GM20431 (cell line): ENCODE measurements at regions not wholly inside any gene's neighbourhood (a gene's known extent, or its start where the extent isn't known, plus 50 kb on each side); places are given as distances from the start of the nearest gene placed in this dataset.
"Not testable (repeated sequence)": the region's sequence is repeated elsewhere in the genome, so short reads cannot be mapped to it uniquely, and the experiment has no call there.

Source experiments
- in situ Hi-C: fragments of 300-500 bp; cut with MseI, MboI; formaldehyde crosslinking; loops from one replicate; pipeline ENCODE4 v1.15.0; 2020; ENCODE audit warnings: low sequenced_read_pairs; ENCODE audit not compliant: unreplicated experiment

DNA sequence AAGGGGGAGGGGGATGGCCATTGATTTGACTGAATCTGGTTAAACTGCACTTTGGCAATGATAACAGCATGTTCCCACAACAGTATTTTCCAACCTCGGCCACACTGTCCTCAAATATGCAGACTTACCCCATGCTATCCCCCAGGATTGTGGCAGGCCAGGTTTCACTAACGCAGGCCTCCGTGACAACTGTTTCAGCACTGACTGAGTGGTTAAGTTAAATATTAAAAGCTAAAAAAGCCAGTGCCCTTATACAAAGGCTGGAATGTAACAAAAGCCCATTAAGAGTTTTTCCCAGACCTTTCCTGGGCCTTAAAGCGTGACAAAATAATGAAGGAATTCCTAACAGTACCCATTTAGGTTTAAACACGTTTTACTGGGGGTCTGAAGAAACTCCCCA lies 202.9 kb downstream of the USP25 start:
- in situ Hi-C loops: no loop called here

DNA sequence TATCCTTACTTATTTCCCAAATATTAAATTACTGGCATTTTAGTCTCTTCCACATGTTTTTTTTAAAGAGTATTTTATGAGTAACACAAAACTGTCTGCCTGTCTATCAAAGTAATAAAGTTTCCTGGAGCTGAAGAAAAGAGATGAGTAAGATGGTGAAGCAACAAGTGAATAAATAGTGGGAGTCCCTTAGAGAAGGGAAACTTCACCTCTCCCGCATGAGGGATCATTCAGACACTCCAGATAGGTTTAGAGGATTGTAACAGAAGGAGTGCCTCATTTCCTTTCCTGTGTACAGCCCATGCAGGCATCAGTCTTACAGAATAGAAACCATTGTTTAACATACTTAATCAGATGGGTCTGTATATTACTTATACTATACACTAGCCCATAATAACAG lies 205.7 kb downstream of the USP25 start:
- in situ Hi-C loops: no loop called here

DNA sequence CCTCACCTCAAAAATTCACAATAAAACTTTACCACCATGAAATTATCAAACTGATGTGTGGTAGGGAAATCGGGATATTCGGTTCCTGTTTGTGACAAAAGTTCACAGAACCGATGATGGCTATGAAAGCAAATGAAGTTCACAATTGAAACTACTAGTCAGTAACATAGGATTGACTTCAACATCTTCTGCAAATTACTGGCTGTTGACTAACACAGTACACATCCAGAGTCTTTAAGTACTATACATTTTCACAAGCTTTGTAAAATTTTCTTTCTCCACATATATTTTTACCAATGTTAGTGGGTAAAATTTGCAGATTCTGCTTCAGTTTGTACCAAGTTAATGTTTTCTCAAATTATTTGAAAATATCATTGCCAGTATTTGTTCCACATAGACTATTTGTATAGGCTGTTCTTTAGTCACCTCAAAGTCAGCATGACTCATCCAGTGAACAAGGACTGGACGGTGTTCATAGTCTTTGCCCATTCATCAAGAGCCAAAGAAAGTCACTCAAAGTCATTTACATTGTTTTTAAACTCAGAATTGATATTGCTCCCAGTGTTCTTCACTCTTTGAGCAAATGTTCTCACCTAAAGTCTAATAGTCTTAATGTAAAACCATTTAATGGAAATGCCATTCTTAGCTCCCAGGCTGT lies 213.4 kb downstream of the USP25 start:
- in situ Hi-C loops: no loop called here

DNA sequence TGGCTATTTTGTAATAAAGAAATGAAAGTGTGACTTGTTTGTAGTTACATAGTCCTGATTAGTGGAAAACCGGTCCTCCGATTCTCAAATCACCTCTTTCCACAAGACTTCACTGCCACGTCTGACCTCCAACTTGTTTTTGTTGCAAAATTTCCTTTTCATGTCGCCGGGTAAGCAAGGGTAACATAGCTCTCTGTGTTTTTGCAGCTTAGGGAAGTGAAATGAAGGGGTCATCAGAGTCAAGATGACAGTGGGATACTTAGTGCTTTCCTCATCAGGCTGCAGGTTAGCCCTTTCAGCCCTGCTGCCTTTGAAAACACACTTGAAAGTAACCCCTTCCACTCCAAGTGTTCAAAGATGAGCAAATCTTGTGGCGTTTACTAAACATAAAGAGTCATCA lies 217.9 kb downstream of the USP25 start:
- in situ Hi-C loops: no loop called here

DNA sequence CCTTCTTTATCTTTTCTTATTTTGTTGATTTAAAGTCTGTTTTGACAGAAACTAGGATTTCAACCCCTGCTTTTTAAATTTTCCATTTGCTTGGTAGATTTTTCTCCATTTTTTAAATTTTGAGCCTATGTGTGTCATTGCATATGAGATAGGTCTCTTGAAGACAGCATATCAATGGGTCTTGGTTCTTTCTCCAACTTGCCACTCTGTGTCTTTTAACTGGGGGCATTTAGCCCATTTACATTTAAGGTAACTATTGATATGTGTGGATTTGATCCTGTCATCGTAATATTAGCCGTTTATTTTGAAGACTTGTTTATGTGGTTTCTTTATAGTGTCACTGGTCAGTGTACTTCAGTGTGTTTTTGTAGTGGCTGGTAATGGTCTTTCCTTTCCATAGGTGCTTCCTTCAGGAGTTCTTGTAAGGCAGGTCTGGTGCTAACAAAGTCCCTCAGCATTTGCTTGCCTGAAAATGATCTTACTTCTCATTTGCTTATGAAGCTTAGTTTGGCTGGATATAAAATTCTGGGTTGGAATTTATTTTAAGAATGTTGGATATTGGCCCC lies 223.9 kb downstream of the USP25 start:
- in situ Hi-C loops: no loop called here

DNA sequence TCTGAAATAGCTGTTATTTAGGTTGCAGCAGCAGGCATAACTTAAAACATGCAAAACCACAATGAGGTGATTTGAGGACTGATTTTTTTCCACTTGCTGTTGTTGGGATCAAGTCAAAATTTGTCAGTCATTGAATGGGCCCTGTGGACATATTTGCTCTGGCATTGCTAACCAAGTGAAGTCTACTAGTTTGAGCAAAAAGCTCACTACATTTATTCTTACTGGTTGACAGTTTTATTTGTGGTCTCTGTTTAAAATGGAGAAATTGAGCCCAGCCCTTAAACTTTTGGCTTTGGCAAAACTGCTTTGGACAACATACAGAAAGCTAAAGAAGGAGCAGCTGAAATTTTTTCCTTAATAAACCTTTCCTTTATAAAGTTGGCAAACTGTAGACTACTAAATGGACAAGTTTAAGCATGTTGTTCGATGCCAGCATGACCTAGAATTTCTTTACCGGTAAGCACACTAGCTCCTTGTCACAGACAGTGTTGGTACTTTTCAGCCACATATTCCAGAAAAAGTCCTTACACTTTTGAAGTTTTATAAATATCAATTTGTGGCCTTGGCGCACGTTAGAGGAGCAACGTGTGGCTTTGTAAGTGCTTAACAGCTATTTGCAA lies 234.6 kb downstream of the USP25 start:
- in situ Hi-C loops: no loop called here

DNA sequence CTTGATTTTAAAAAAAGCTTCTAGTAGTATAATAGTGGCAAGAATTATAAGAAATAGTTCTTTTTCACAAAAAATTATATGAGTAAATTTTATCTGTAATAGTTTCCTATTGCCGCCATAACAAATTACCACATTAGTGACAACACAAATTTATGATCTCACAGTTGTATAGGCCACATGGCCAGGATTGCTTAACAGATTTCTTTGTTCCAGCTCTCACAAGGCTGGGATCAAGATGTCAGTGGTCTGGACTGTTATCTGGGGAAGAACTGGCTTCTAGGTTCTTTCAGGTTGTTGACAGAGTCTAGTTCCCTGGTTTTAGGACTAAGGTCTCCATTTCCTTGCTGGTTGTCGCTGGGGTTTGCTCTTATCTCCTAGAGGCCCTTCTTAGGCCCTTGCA lies 236.4 kb downstream of the USP25 start:
- in situ Hi-C loops: no loop called here

DNA sequence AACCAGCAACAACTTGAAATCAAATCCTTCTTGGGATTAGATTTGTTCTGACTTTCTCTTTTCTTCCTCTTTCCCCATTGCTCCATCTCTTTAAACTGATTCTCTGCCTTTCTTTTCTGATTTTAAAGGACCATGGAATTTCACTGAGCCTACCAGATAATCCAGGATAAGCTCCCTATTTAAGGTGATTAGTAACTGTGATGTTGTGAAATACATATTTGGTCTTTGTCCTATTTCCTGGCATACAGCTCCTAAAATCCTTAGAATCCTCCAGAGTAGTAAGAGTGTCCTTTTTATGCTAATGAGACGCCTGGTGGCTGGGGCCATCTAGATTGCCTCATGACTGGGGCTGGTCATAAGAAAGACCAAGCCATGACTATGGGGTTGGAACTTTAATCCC lies 236.9 kb downstream of the USP25 start:
- in situ Hi-C loops: no loop called here

DNA sequence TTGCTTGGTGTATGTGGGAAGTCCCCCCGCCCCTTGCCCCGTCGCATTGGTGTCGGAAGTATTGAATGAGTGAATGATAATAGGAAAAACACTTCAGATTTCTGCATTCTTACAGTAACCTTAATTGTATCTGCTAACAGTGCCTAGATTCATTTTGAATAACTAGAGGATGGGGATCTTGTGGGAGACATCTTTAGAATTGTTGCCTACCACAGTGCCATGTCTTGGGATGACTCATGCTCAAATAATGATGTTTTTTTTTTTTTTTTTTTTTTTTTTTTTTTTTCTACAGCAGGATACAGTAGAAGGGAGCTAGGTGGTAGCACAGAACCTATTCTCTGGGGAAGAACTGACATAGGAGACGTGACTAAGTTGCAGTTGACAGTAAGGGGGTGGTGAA lies 237.9 kb downstream of the USP25 start:
- in situ Hi-C loops: no loop called here

DNA sequence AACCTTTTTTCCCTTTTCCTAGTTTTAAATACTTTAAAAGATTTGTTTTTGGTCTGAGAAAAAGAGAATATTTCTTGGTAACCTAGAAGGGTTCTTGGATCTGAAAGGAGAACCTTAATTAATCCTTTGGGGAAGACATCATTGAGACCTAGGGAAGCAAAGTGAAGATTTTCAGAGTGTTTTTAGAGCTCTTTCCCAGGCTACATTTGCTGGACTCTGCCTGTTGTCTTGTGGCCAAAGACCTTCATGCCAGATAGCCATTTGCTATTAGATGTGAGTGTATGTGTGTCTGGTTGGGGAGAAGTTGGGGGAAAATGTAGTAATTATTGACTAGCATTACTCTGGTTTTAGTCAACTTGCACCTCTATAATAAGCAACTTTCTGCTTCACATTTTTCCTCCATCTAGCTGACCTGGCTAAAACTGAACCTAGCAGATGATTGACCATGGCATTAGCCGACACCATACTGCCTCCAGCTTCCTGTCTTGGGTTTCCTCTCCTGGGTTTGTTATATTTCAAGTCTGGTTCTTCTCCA lies 239.1 kb downstream of the USP25 start:
- in situ Hi-C loops: no loop called here

DNA sequence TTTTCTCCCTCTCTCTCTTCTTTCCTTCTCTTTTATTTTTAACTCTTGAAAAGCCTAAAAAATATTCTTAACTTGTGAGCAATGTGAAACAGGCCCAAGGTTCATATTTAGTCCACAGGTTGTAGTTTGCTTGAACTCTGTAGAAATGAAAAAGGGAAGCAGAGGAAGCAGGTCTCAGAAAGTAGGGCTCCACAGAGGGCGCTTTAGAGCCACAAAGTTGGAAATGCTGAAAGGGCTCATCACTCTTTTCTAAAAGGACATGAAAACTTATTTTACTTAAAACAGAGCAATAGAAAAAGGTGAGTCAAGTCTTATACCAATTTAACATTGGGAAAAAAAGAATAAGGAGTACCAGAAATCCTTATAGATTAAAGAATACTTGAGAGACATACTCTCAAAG lies 247.0 kb downstream of the USP25 start:
- in situ Hi-C loops: no loop called here

DNA sequence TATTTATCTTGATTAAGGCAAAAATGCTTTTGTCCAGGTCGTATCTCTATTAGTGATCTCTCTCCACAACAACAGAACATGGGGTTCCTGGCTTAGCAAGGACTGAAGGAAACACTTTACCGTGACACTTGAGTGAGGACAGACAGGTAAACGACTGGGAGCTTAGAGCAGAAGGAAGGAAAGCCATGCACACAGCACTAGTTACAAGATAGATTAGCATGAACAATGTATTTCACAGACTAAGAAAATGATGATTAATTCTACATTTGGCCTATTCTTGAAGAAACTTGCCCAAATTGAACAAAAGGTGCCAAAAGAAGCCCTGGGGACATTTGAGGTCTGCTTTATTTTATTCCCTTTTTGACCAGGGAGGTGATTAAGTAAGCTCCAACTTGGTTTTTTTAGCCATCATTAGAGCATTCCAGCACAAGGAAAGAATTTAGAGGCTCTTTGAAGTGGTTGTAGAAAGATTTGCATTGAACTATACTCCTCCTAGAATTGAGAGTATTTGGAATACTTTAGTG lies 248.5 kb downstream of the USP25 start:
- in situ Hi-C loops: no loop called here

DNA sequence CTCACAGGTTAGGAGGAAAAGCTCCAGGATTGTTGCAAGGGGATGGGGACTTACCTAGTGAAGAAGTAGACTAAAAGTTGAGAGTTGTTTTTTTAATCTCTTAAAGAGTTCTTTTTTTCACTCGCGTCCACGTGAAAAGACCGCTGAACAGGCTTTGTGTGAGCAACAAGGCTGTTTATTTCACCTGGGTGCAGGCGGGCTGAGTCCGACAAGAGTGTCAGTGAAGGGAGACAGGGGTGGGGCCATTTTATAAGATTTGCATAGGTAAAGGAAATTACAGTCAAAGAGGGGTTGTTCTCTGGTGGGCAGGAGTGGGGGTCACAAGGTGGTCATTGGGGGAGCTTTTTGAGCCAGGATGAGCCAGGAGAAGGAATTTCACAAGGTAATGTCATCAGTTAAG lies 249.7 kb downstream of the USP25 start:
- in situ Hi-C loops: not testable (repeated sequence)

DNA sequence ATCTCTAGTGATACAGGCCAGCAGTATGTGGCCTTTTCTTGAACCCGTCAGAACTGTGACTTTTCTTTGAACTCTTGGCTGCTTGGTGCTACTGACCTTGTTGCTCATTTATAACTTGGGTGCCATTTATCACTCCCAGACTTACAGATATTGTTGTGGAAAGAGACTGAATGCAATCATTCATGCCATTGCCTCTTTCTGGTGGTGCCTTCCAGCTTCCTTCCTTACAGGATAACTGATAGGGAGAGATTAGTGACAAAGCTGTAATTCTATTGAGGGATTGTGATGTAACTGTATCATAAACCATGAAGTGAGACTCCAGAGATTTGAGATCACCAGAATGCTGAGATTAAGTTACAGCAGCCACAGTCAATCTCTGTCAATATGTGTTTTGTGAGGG lies 256.5 kb downstream of the USP25 start:
- in situ Hi-C loops: no loop called here

DNA sequence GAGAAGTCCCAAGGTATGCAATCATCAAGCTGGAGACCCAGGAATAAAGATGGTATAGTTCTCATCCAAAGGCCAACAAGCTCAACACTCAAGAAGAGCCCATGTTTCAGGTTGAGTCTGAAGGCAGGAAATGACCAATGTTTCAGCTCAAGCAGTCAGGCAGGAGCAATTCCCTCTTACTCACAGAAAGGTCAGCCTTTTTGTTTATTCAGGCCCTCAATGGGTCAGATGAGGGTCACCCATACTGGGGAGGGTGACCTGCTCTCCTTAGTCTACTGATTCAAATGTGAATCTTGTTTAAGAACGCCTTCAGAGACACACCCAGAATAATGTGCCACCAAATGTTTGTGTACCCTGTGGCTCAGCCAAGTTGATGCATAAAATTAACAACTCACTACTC lies 262.4 kb downstream of the USP25 start:
- in situ Hi-C loops: no loop called here

DNA sequence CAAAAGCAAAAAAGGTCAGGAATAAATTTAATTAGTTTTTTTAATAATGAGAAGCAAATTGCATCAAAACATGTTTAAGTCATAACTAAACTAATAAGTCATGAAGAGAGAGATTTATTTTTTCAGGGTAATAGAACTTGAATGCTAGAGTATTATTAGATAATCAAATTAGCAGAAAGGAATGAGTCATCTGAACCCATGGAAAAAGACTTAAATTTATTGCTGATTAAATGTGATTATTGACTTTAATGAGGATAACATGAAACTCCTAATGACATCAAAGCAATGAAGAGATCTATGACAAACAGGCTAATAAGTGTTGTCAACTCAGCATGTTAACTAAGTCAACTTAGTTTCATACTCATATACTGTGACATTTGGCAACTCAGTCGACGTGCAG lies 264.2 kb downstream of the USP25 start:
- in situ Hi-C loops: no loop called here

DNA sequence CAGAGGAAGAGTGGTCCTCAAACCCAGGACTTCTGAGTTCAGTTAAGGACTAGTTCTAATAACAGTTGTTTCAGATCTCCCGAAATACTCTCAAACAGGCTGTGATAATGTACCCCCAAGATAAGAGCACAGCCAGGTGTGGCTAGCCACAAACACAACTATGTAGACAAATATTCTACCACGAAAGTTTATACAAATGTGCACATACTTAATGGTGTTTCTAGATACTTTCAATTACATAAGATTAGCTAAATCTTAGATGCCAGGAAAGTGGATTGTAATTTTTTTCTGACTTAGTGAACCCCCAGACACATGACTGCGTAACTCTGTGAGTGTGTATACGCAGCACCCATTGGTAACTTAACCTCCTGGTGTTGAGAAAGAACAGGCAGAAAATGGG lies 270.0 kb downstream of the USP25 start:
- in situ Hi-C loops: no loop called here

DNA sequence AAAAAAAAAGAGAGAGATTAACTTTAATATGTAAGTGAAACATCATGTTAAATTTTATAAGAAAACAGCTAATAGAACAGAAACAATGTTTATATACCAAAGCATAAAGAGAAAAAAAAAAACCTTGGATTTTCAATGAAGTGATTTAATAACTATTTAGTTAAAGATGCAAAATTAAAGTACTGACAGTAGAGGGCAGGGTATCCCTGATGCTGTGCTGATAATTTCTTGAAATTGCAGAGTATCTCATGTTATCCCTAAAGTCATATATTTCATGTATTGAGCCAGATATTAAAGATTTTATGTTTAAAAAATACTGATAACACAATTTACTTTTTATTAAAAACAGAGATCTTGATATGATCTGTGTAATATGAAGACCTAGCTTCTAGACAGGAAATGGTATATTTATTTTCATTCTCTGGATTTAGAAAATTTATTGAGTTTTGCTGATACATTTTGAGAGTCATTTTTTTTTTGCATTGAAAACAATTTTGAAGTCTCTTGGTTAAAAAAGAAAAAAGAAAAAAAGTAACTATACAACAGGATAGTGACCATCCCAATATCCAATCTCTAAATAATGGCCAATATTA lies 273.2 kb downstream of the USP25 start:
- in situ Hi-C loops: no loop called here

DNA sequence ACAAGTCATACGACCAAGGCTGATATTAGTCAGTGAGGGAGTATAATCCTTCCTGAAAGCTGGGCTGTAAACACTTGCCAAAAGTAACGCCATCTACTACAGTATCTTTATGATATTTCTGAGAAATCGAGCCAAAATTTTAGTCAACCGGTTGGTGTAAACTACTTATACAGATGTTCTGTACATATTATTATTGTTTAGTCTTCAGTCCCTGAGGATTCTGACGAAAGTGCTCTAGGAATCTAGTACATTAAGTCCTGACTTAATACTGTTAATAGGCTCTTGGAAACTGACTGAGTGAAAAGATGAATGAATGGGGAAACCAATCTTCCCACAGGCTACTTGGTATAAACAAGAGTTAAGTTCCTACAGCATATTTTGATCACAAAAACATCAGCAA lies 274.3 kb downstream of the USP25 start:
- in situ Hi-C loops: no loop called here

DNA sequence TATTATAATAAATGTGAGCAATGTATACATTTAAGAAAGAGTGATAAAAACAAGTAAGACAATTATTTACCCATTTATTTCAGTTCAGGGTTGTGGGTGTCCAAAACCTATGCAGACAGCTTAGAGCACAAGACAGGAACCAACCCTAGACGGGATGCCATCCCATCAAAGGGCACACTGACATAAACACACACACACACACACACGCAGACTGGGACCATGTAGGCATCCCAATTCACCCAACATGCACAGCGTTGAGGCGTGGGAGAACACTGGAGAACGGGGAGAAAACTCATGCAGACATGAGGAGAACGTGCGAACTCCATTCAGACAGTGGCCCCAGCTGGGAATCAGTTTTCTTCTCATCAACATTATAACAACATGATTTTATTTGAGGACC lies 274.7 kb downstream of the USP25 start:
- in situ Hi-C loops: no loop called here

DNA sequence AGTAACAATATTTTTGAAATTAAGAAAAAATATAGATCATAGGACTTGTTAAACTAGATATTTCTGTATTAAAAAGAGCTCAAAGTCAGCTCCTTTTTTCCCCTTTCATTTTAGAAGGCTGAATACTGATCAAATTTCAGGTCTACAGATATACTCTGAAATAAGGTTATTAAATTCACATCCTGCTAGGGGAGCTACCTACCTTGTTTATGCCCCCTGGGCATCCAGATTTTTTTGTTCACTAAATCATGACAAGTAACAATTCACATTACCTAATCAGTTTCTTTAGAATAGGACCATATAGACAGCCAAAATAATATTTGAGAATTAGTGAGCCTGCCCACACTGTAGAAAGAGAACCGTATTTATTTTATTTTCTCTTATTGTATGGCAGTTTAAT lies 276.2 kb downstream of the USP25 start:
- in situ Hi-C loops: no loop called here
